KMS-11 (cell line): ENCODE measurements at regions not wholly inside any gene's neighbourhood (a gene's known extent, or its start where the extent isn't known, plus 50 kb on each side); places are given as distances from the start of the nearest gene placed in this dataset.

Source experiments
- H2AFZ ChIP-seq: fragments of 200-600 bp; sonication (generic); 2 replicates; pipeline ENCODE4 v1.6.1; 2016; ENCODE audit warnings: antibody characterized with exemption, mixed run types, low read depth
- H3K27ac ChIP-seq: fragments of 200-600 bp; sonication (generic); 2 replicates; pipeline ENCODE4 v1.6.1; 2016; ENCODE audit warnings: mild to moderate bottlenecking, mixed run types
- H3K27me3 ChIP-seq: fragments of 200-600 bp; sonication (generic); 2 replicates; pipeline ENCODE4 v1.6.1; 2017; ENCODE audit warnings: mild to moderate bottlenecking, low read depth, mixed run types, moderate library complexity; ENCODE audit not compliant: insufficient read depth
- H3K36me3 ChIP-seq: fragments of 200-600 bp; sonication (generic); 2 replicates; pipeline ENCODE4 v1.6.1; 2017; ENCODE audit warnings: mild to moderate bottlenecking, mixed run types; ENCODE audit not compliant: insufficient read depth
- H3K4me1 ChIP-seq: fragments of 200-600 bp; sonication (generic); 2 replicates; pipeline ENCODE4 v1.6.1; 2016; ENCODE audit warnings: mild to moderate bottlenecking, low read depth, mixed run types; ENCODE audit not compliant: poor library complexity, severe bottlenecking
- H3K4me2 ChIP-seq: fragments of 200-600 bp; sonication (generic); 2 replicates; pipeline ENCODE4 v1.7.0; 2016; ENCODE audit warnings: mild to moderate bottlenecking, mixed run types
- H3K4me3 ChIP-seq: fragments of 200-600 bp; sonication (generic); IDR thresholded peaks from 2 replicates; pipeline ENCODE4 v1.6.1; 2017; ENCODE audit warnings: low read depth, low read length, mixed read lengths; ENCODE audit not compliant: insufficient read depth
- H3K79me2 ChIP-seq: fragments of 200-600 bp; sonication (generic); 2 replicates; pipeline ENCODE4 v1.6.1; 2016; ENCODE audit warnings: low read depth, mixed run types; ENCODE audit not compliant: insufficient read depth
- H3K9ac ChIP-seq: fragments of 200-600 bp; sonication (generic); 2 replicates; pipeline ENCODE4 v1.6.1; 2016; ENCODE audit warnings: mild to moderate bottlenecking, mixed run types
- H4K20me1 ChIP-seq: fragments of 200-600 bp; sonication (generic); 2 replicates; pipeline ENCODE4 v1.6.1; 2016; ENCODE audit warnings: mild to moderate bottlenecking, mixed run types; ENCODE audit not compliant: insufficient read depth
- TF ChIP-seq, protein P1 (sequence below): fragments of 200-600 bp; sonication (generic); conservative IDR thresholded peaks from 2 replicates; pipeline ENCODE4 v1.6.1; 2017; ENCODE audit warnings: low read depth, mild to moderate bottlenecking, antibody characterized with exemption, low read length, moderate library complexity, mixed read lengths

GRCh38 chr2:217710211-217710765 lies 292.5 kb downstream of the TNS1 start:
- H3K27ac ChIP-seq: no peak overlapping the region
- TF ChIP-seq, protein P1, sequence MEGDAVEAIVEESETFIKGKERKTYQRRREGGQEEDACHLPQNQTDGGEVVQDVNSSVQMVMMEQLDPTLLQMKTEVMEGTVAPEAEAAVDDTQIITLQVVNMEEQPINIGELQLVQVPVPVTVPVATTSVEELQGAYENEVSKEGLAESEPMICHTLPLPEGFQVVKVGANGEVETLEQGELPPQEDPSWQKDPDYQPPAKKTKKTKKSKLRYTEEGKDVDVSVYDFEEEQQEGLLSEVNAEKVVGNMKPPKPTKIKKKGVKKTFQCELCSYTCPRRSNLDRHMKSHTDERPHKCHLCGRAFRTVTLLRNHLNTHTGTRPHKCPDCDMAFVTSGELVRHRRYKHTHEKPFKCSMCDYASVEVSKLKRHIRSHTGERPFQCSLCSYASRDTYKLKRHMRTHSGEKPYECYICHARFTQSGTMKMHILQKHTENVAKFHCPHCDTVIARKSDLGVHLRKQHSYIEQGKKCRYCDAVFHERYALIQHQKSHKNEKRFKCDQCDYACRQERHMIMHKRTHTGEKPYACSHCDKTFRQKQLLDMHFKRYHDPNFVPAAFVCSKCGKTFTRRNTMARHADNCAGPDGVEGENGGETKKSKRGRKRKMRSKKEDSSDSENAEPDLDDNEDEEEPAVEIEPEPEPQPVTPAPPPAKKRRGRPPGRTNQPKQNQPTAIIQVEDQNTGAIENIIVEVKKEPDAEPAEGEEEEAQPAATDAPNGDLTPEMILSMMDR: no peak
- H2AFZ ChIP-seq: no peak overlapping the region
- no peak overlapping the region for H3K9ac ChIP-seq
- H3K27me3 ChIP-seq: no peaks in the 10 kb centered on the region
- H3K4me1 ChIP-seq: peaks cover 7% of the 10 kb centered on the region
- H3K4me3 ChIP-seq: no peak overlapping the region
- H3K79me2 ChIP-seq: no peaks in the 10 kb centered on the region
- no peak overlapping the region for H3K4me2 ChIP-seq
- H3K36me3 ChIP-seq: no peaks in the 10 kb centered on the region
- H4K20me1 ChIP-seq: no peaks in the 10 kb centered on the region

GRCh38 chr2:217709478-217710210 lies 293.2 kb downstream of the TNS1 start:
- H2AFZ ChIP-seq: no peak overlapping the region
- H3K4me2 ChIP-seq: no peak overlapping the region
- H3K79me2 ChIP-seq: no peaks in the 10 kb centered on the region
- TF ChIP-seq, protein P1: no peak
- H3K27me3 ChIP-seq: no peaks in the 10 kb centered on the region
- no peak overlapping the region for H3K9ac ChIP-seq
- no peak overlapping the region for H3K27ac ChIP-seq
- no peaks in the 10 kb centered on the region for H4K20me1 ChIP-seq
- H3K36me3 ChIP-seq: no peaks in the 10 kb centered on the region
- no peak overlapping the region for H3K4me3 ChIP-seq
- peaks cover 7% of the 10 kb centered on the region for H3K4me1 ChIP-seq

- Histone ChIP-seq H3K79me2 (no peaks in the 10 kb centered on the region), H3K27ac (no peak overlapping the region)
- TF ChIP-seq, protein P1: no peak
Measured at GRCh38 chr2:217707131-217707611, 295.6 kb downstream of the TNS1 start.

DNA sequence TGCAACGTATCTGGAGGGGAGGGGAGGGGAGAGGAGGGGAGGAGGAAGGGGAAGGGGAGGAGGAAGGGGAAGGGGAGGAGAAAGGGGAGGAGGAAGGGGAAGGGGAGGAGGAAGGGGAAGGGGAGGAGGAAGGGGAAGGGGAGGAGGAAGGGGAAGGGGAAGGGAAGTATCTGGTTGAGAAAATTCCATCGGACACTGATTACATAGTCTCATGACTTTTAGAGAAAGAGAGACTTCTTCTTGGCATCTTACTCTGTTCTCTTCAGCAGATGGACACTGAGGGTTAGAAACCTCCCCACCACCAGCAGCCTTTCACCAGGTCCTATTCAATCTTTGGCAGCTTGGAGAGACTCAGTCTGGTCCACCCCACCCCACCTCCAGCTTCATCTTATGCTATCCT lies 296.3 kb downstream of the TNS1 start:
- no peak overlapping the region for H3K4me3 ChIP-seq
- no peak overlapping the region for H3K4me2 ChIP-seq
- peaks cover 7% of the 10 kb centered on the region for H3K4me1 ChIP-seq
- no peaks in the 10 kb centered on the region for H3K79me2 ChIP-seq
- TF ChIP-seq, protein P1: no peak
- H2AFZ ChIP-seq: no peak overlapping the region
- no peaks in the 10 kb centered on the region for H3K27me3 ChIP-seq
- no peaks in the 10 kb centered on the region for H3K36me3 ChIP-seq
- H3K9ac ChIP-seq: no peak overlapping the region
- no peak overlapping the region for H3K27ac ChIP-seq
- H4K20me1 ChIP-seq: no peaks in the 10 kb centered on the region

More at GRCh38 chr2:217707131-217707611, 295.6 kb downstream of the TNS1 start:
- no peaks in the 10 kb centered on the region for H3K36me3 ChIP-seq
- H2AFZ ChIP-seq: no peak overlapping the region
- no peak overlapping the region for H3K4me3 ChIP-seq
- no peaks in the 10 kb centered on the region for H4K20me1 ChIP-seq
- no peaks in the 10 kb centered on the region for H3K27me3 ChIP-seq
- H3K4me2 ChIP-seq: no peak overlapping the region
- H3K9ac ChIP-seq: no peak overlapping the region
- peaks cover 7% of the 10 kb centered on the region for H3K4me1 ChIP-seq
